ENCODE measurements at regions not wholly inside any gene's neighbourhood (a gene's known extent, or its start where the extent isn't known, plus 50 kb on each side); places are given as distances from the start of the nearest gene placed in this dataset.

- TF ChIP-seq CTCF (IDR thresholded peaks at IDR 0.05) (no peak), EZH2 (IDR thresholded peaks at IDR 0.05; ENCODE audit: borderline replicate concordance, insufficient read depth, low read depth, low read length, poor library complexity, severe bottlenecking) (no peak)
These were observed 221.5 kb upstream of the RPL34 start for GRCh38 chr4:108398836-108399235.

Measured in B cell (primary cell).